ENCODE measurements at regions not wholly inside any gene's neighbourhood (a gene's known extent, or its start where the extent isn't known, plus 50 kb on each side); places are given as distances from the start of the nearest gene placed in this dataset.

- no peak for DNase-seq (ENCODE audit: low spot score in 2 of 2)
- H3K27me3 ChIP-seq: no peaks in the 10 kb centered on the region
- H3K4me1 ChIP-seq: peaks cover 0 to 4% (median 0%) of the 10 kb centered on the region in 4 donors
- no peak overlapping the region for H3K27ac ChIP-seq
- WGBS, 2 donors: 45 to 51% methylated on average over 2 of the region's 2 CpGs
- no peak for TF ChIP-seq EP300 (IDR thresholded peaks at IDR 0.05)
- TF ChIP-seq POLR2A (IDR thresholded peaks at IDR 0.05): no peak
- TF ChIP-seq CTCF (IDR thresholded peaks at IDR 0.05): no peak
- no peaks in the 10 kb centered on the region for H3K9me3 ChIP-seq
- no peak overlapping the region for H3K4me3 ChIP-seq
- no peaks in the 10 kb centered on the region for H3K36me3 ChIP-seq
These were observed 207.7 kb upstream of the AHR start for GRCh38 chr7:17090751-17091150.

- DNase-seq (ENCODE audit: low spot score in 2 of 2): no peak
- Histone ChIP-seq H3K9me3 (no peaks in the 10 kb centered on the region), H3K36me3 (no peaks in the 10 kb centered on the region), H3K4me3 (no peak overlapping the region), H3K27me3 (no peaks in the 10 kb centered on the region), H3K27ac (no peak overlapping the region), H3K4me1 (peaks cover 0 to 4% (median 0%) of the 10 kb centered on the region in 4 donors)
- WGBS, 2 donors: 64 to 74% methylated on average over 3 of the region's 3 CpGs
- TF ChIP-seq POLR2A (IDR thresholded peaks at IDR 0.05) (no peak), EP300 (IDR thresholded peaks at IDR 0.05) (no peak)
These were observed 205.0 kb upstream of the AHR start for GRCh38 chr7:17093461-17093860.

- 79 to 82% methylated on average over 5 of the region's 5 CpGs for WGBS, 2 donors
- H3K4me3 ChIP-seq: no peak overlapping the region
- DNase-seq (ENCODE audit: low spot score in 2 of 2): peak in 1 of 2 donors; percentile 16
- H3K36me3 ChIP-seq: no peaks in the 10 kb centered on the region
- no peaks in the 10 kb centered on the region for H3K9me3 ChIP-seq
- no peaks in the 10 kb centered on the region for H3K27me3 ChIP-seq
- H3K27ac ChIP-seq: no peak overlapping the region
- TF ChIP-seq CTCF (IDR thresholded peaks at IDR 0.05): no peak
- TF ChIP-seq EP300 (IDR thresholded peaks at IDR 0.05): no peak
- no peak for TF ChIP-seq POLR2A (IDR thresholded peaks at IDR 0.05)
- peaks cover 0 to 4% (median 0%) of the 10 kb centered on the region in 4 donors for H3K4me1 ChIP-seq
These were observed 203.4 kb upstream of the AHR start for GRCh38 chr7:17094963-17095574.

- TF ChIP-seq CTCF (IDR thresholded peaks at IDR 0.05) (no peak), POLR2A (IDR thresholded peaks at IDR 0.05) (no peak), EP300 (IDR thresholded peaks at IDR 0.05) (no peak)
- H3K27ac ChIP-seq: no peak overlapping the region
- no peaks in the 10 kb centered on the region for H3K36me3 ChIP-seq
- 56 to 62% methylated on average over 2 of the region's 2 CpGs for WGBS, 2 donors
- no peaks in the 10 kb centered on the region for H3K9me3 ChIP-seq
- peaks cover 0 to 2% (median 0%) of the 10 kb centered on the region in 4 donors for H3K4me1 ChIP-seq
- H3K4me3 ChIP-seq: no peak overlapping the region
- H3K27me3 ChIP-seq: no peaks in the 10 kb centered on the region
- DNase-seq (ENCODE audit: low spot score in 2 of 2): no peak
These were observed 202.5 kb upstream of the AHR start for GRCh38 chr7:17095931-17096330.

GRCh38 chr7:17097668-17098297 lies 200.7 kb upstream of the AHR start:
- TF ChIP-seq CTCF (IDR thresholded peaks at IDR 0.05) (no peak), EP300 (IDR thresholded peaks at IDR 0.05) (no peak), POLR2A (IDR thresholded peaks at IDR 0.05) (no peak)
- no peak for DNase-seq (ENCODE audit: low spot score in 2 of 2)
- WGBS, 2 donors: 74 to 79% methylated on average over 7 of the region's 7 CpGs
- Histone ChIP-seq H3K4me3 (no peak overlapping the region), H3K4me1 (no peaks in the 10 kb centered on the region), H3K9me3 (peaks cover 0 to 3% (median 0%) of the 10 kb centered on the region in 4 donors), H3K27me3 (no peaks in the 10 kb centered on the region), H3K36me3 (no peaks in the 10 kb centered on the region), H3K27ac (no peak overlapping the region)

Data from tibial nerve (tissue), 4 donors.